HG03378 (cell line): ENCODE measurements at regions not wholly inside any gene's neighbourhood (a gene's known extent, or its start where the extent isn't known, plus 50 kb on each side); places are given as distances from the start of the nearest gene placed in this dataset.

Source experiments
- ATAC-seq: cut with Tn5 transposase; IDR thresholded peaks from one replicate; pipeline ENCODE4 v1.9.1; 2021; ENCODE audit warnings: mild to moderate bottlenecking, moderate library complexity; ENCODE audit not compliant: unreplicated experiment

DNA sequence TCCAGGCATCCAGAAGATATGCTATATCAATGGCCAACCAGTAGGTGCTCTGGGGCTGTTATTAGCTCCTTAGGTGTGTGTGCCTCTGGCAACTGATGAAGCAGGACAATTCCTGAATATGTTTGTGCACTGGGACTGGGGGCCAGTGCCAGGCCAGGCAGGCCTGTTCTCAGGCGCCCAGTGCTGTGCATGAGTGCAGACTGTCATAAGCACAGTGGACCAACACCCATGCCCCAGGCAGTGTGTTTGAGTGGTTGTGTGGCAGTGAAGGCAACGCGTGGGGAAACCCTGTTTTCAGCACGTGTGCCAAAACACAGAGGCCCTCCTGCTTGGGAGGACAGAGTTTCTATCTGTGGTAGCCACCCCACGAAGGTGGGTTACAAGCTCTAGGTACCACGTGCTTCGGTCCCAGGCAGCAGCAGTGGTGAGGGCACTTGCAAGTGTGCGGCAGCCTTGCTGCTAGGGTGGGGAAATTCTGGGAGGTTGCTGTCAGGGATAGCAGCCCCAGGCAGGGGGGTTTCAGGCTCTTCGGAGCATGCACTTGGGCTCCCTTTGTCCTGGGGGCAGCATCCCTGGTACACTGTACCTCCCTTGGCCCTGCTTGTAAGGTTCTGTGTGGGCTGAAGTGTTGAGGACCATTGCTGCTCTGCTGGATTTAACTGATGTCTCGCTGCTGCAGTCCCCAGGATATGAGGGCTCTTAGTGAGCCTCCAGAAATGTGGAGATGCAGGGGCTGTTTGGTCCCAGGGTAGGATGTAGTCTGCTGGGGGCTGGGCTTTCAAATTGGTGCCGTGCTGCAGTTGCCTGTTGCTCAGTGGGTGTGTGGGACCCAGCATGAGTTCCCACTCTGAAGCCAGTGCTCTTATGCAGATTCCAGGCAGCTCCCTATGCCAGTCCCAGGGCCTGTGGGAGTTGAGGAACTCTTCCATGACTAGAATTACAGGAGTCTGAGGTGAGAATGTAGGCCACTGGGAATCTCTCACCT is 280.9 kb downstream of the RPRM start:
- no peak for ATAC-seq

GRCh38 chr2:153196378-153197058 is 282.0 kb downstream of the RPRM start:
- no peak for ATAC-seq

GRCh38 chr2:153195342-153195741 is 283.2 kb downstream of the RPRM start:
- ATAC-seq, result no peak

DNA sequence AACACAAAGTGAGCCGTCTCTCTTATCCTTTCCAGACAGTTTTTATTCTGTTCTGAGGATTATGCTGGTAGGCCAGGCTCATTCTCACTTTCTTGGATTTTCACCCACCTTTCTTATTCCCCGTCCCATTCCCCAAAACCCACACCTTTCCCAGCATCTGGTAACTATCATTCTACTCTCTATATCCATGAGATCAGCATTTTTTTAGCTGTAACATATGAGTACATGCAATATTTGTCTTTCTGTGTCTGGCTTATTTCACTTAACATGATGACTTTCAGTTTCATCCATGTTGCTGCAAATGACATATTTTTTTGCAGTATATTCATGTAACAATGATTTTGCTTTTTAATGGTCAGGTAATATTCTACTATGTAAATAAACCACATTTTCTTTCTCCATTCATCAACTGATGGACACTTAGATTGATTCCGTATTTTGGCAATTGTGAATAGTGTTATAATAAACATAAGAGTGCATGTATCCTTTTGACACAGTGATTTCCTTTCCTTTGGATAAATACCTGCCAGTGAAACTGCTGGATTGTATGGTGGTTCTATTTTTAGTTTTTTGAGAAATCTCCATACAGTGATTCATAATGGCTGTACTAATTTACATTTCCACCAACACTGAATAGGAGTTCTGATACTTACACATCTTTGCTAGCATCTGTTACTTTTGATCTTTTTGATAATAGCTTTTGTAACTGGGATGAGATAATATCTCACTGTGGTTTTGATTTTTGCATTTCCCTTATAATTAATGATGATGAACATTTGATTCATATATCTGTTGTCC is 289.3 kb downstream of the RPRM start:
- ATAC-seq, result no peak

- ATAC-seq, result no peak
Measured at GRCh38 chr2:153179808-153180207, 298.8 kb downstream of the RPRM start.

DNA sequence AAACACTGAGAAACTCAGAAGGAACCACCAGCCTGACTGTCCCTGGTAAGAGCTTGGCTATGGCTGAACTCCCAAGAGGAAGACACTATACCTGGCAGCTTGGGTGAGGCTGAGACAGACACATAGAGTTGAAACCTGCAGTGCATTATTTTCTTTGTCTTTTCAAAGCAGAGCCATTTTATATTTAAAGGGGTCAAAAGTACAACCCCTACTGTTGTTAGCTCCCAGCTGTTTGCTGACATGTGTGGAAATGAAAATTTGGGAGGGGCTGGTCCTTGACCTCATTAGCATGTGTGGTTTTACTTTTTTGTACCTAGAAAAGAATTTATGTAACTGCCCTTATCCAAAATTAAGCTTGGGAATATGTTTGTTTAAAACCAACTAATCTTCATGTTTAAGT is 309.0 kb downstream of the RPRM start:
- no peak for ATAC-seq

DNA sequence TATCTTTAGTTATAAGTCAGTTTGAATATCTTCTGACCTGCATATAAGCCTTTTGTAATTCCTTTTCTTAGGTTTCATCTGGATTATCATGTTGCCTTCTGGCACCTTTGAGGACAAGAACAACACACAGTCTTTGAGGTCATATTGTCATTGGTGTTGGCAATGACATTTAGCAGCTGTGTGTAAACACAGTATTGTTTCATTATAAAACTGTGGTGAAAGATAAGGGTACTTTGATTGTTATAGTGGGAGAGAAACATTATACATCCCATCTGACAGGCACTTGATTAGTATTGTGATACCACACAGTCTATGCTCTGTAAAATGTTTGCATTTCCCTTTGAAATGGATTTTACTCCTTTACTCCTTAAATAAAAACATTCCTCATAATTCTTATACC is 313.5 kb downstream of the RPRM start:
- ATAC-seq, result no peak

GRCh38 chr2:153163055-153163454 is 315.5 kb downstream of the RPRM start:
- no peak for ATAC-seq

DNA sequence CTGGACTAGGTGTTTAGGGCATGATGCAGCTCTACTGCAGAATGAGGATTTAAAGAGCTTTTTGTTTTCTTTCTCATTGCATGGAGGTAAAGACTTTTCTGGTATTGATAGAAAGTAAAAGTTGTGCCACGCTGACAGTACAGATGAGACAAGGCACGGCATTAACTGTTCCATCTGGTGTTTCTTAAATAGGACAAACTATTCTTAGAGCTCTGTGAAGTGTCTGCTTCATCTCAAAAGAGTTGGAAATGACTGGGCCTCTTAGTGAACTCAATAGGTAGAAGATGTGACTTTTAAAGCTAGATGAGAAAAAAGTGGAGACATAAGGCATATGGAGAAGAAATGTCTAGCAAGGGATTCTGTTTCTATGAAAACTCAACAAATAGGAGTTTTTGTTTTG is 321.8 kb downstream of the RPRM start:
- ATAC-seq, result no peak

DNA sequence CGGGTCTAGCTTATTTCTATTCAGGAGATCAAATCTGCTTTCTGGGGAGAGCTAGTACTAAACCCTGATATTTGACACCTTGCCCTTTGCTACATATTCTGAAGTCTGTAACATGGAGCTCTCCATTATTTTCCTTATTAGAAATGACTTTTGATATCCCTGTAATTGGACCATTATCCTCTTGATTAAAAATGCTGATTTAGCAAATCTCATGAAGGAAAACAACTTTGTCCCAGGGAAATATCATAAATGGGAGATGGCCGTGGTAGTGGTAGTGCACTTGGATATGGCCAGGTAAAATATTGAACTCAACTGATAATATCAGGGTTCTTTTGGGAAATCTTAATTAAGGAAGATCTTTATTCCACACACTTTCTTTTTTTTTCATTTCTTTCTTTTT is 326.5 kb downstream of the RPRM start:
- no peak for ATAC-seq

DNA sequence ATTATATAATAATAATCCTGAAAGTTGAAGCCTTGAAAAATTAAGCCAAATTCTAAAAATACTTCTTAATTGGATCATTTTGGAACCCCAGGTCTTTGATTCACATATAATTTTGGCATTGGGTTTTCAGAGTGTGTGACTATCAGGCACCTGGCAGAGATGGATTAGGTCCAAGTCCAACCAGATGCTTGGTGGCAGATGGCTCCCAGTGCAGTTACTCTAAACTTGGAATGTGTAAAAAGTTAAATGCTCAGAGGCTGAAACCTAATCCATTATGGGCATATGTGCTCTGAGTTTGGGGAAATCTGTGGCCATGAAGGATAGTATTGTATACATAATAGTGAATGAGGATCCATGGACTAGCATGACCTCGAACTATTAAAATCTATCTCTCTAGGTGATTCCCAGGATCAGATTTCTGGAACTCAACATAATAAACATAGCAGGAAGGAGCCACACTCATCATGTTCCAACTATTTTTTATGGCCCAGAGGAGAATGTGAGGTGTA is 333.0 kb downstream of the RPRM start:
- ATAC-seq, result no peak

- no peak for ATAC-seq
Measured at GRCh38 chr2:153143540-153143939, 335.0 kb downstream of the RPRM start.

DNA sequence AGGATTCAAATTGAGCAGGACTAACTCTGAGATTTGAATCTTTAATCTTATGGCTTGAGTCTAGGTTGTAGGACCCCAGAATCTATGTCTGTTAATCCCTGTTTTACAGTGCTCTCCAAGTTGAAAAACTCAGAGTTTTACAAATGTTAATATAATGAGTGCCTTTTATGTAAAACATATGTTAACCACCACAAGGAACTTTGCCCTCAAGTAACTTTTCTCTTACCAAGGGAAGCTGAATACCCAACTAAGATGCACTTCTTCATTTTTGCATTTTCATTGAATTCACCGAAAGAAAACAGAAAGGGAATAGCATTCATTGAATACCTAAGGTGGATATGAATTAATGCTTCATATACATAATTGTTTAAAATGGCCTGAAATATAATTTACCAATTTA is 338.1 kb downstream of the RPRM start:
- ATAC-seq, result no peak

DNA sequence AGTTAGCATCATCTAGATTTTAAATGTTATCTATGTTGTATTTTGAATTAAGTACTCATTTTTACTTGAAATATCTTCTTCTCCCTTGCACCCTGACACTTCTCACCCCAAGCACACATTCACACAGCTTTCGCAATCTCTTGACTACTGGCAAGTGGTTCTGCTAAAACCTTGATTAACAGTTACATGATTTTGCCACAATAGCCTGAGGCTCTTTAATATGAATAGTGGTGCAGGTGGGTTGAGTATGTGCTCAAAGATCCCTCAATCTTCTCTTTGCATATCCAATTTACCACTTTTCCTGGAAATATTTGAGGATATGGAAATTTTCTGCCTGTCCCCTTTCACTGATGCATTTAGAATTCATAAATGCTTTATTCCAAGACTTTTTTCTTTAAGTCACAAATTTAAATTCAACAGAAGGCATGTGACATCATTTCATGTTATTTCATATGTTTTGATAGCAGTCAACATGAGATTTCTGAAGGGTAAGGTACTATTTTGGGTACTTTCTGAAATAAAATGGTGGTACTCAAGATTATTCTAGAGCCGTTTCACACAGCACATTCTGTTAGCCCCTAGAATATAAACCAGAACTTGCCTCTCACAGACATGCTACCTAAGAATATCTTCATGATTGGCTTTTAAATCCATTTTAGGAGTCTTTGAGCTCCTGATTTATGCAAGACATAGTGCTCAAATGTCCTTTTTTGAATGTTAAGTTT is 339.7 kb downstream of the RPRM start:
- no peak for ATAC-seq

GRCh38 chr2:153136216-153136615 is 342.3 kb downstream of the RPRM start:
- ATAC-seq, result no peak

DNA sequence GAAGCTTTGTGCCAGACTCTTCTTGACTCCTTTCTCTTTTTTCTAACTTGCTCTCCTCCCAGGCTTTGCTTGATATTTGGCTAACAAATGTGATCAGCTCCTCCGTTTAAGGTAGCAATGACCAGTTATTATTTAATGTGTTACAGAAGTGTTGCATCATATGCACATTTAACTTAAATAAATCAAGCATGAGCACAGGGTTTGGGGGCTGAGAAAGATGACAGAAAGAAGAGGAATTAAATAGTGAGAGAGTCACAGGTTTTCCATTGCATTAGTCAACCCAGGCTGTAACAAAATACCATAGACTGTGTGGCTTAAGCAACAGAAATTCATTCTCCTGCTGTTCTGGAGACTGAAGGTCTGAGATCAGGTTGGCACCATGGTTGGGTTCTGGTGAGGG is 343.8 kb downstream of the RPRM start:
- ATAC-seq, result no peak

GRCh38 chr2:153133716-153134115 is 344.8 kb downstream of the RPRM start:
- no peak for ATAC-seq

GRCh38 chr2:153132418-153132817 is 346.1 kb downstream of the RPRM start:
- no peak for ATAC-seq

DNA sequence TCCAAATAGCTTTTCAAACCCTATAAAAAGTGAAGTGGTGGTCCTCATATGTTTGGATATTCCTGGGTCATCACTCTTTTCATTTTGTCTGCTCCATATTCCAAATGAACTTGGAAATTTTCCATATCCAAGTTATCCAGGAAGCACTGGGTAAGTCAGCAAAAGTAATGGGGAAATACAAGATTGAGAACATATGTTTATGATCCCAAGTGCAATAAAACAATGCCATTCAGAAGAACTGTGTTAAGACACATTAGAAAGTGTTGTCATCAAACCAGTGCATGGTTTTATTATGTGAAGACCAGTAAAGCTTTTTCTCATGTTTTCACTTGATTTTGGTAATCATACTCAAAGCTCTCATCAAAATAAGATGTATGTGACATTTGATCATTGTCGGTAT is 363.4 kb downstream of the RPRM start:
- no peak for ATAC-seq

- no peak for ATAC-seq
Measured at GRCh38 chr2:153110486-153110885, 368.1 kb downstream of the RPRM start.

DNA sequence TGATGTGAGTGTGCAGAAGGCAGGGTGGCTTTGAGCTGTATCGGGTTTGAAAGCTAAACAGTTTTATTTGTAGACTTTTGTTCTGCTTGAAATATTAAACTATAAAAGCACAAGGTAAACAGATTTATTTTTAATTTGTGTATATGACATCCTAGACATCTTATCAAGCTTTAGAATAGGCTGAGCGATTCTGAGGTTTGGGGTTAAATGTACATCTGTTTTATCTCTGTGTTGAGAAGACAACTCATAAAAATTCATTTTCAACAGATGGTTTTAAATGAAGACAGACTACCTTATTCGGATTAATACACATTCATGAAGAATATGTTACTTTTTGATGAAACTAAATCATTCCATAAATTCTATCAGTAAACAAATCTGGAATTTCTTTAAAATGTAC is 368.8 kb downstream of the RPRM start:
- ATAC-seq, result no peak
